ENCODE measurements at regions not wholly inside any gene's neighbourhood (a gene's known extent, or its start where the extent isn't known, plus 50 kb on each side); places are given as distances from the start of the nearest gene placed in this dataset.

- Histone ChIP-seq H4K20me1 (replicated peaks; ENCODE audit: control insufficient read depth, extremely low read depth, insufficient read depth, low read length) (no peaks in the 10 kb centered on the region), H3K4me3 (replicated peaks in 1 of 3; ENCODE audit: insufficient read depth in 1 of 3, low read depth in 1 of 3, low read length in 3 of 3) (no peak overlapping the region), H3K36me3 (ENCODE audit: control insufficient read depth in 2 of 2, extremely low read depth in 1 of 2, insufficient read depth in 2 of 2, low read length in 2 of 2) (no peaks in the 10 kb centered on the region), H3K9me1 (replicated peaks; ENCODE audit: control insufficient read depth, extremely low read depth, insufficient read depth, low read length) (no peaks in the 10 kb centered on the region), H3K9me3 (replicated peaks; ENCODE audit: control insufficient read depth, insufficient read depth, low read length) (no peaks in the 10 kb centered on the region), H3K27ac (ENCODE audit: insufficient read depth, low read depth, low read length) (no peak overlapping the region), H3K27me3 (ENCODE audit: control insufficient read depth in 2 of 2, insufficient read depth in 2 of 2, low read length in 2 of 2) (no peaks in the 10 kb centered on the region), H3K9ac (replicated peaks; ENCODE audit: extremely low read depth, insufficient read depth, low read length) (no peak overlapping the region), H3K79me2 (ENCODE audit: control insufficient read depth, insufficient read depth, low read length) (no peaks in the 10 kb centered on the region), H3K4me2 (ENCODE audit: insufficient read depth, low read length) (no peak overlapping the region), H3K4me1 (ENCODE audit: control insufficient read depth, extremely low read depth, insufficient read depth, low read length) (peaks cover 9% of the 10 kb centered on the region), H2AFZ (ENCODE audit: low read depth, low read length) (no peak overlapping the region)
- intact Hi-C loops (cut with micrococcal nuclease), result no loop called here
- BruUV-seq (replicated peaks), result no TSS peak
- CTCF ChIA-PET, result no interaction called here
- no peak for DNase-seq (ENCODE audit: low read depth, low spot score)
- POLR2A ChIA-PET, result no interaction called here
- FAIRE-seq, result no peak
- dilution Hi-C loops (cut with MboI; ENCODE audit: extremely low pct_ligation_motif_present, low sequenced_read_pairs), result no loop called here
- TF ChIP-seq POLR2AphosphoS5 (IDR thresholded peaks at IDR 0.05; ENCODE audit: insufficient read depth, low read depth, low read length) (no peak), FOS (IDR thresholded peaks at IDR 0.05; ENCODE audit: borderline replicate concordance, insufficient read depth, low read length) (no peak), POLR2A (IDR thresholded peaks at IDR 0.05; ENCODE audit: low read depth, low read length) (no peak), MYC (IDR thresholded peaks at IDR 0.05; ENCODE audit: low read depth, low read length) (no peak), GATA2 (IDR thresholded peaks at IDR 0.05; ENCODE audit: insufficient read depth, insufficient read length, low read depth, low read length) (no peak), EZH2 (IDR thresholded peaks at IDR 0.05; ENCODE audit: borderline replicate concordance, low read depth, low read length, severe bottlenecking) (no peak), JUN (IDR thresholded peaks at IDR 0.05; ENCODE audit: borderline replicate concordance, insufficient read depth, insufficient read length, low read depth) (no peak)
- TF ChIP-seq, protein P1, sequence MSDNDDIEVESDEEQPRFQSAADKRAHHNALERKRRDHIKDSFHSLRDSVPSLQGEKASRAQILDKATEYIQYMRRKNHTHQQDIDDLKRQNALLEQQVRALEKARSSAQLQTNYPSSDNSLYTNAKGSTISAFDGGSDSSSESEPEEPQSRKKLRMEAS (IDR thresholded peaks at IDR 0.05; ENCODE audit: insufficient read depth, insufficient read length), result no peak
- TF ChIP-seq, protein P2, sequence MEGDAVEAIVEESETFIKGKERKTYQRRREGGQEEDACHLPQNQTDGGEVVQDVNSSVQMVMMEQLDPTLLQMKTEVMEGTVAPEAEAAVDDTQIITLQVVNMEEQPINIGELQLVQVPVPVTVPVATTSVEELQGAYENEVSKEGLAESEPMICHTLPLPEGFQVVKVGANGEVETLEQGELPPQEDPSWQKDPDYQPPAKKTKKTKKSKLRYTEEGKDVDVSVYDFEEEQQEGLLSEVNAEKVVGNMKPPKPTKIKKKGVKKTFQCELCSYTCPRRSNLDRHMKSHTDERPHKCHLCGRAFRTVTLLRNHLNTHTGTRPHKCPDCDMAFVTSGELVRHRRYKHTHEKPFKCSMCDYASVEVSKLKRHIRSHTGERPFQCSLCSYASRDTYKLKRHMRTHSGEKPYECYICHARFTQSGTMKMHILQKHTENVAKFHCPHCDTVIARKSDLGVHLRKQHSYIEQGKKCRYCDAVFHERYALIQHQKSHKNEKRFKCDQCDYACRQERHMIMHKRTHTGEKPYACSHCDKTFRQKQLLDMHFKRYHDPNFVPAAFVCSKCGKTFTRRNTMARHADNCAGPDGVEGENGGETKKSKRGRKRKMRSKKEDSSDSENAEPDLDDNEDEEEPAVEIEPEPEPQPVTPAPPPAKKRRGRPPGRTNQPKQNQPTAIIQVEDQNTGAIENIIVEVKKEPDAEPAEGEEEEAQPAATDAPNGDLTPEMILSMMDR (IDR thresholded peaks at IDR 0.05; ENCODE audit: extremely low read depth in 1 of 2, insufficient read depth in 1 of 2, low read depth in 1 of 2, low read length in 2 of 2), result no peak
Measured at GRCh38 chr20:63132715-63133471, 83.0 kb downstream of the YTHDF1 start.
